Activated naive CD8-positive, alpha-beta T cell (primary cell): ENCODE measurements at regions not wholly inside any gene's neighbourhood (a gene's known extent, or its start where the extent isn't known, plus 50 kb on each side); places are given as distances from the start of the nearest gene placed in this dataset.

Experiments used
- H3K27ac Mint-ChIP-seq: one replicate; pipeline ENCODE4 v1.8.0; 2021; ENCODE audit warnings: mixed read lengths
- H3K27me3 Mint-ChIP-seq: one replicate; pipeline ENCODE4 v1.8.0; 2021; ENCODE audit warnings: mixed read lengths
- H3K36me3 Mint-ChIP-seq: one replicate; pipeline ENCODE4 v1.8.0; 2021; ENCODE audit warnings: mixed read lengths
- H3K4me1 Mint-ChIP-seq: one replicate; pipeline ENCODE4 v1.8.0; 2021; ENCODE audit warnings: low read depth, mixed read lengths
- H3K4me3 Mint-ChIP-seq: one replicate; pipeline ENCODE4 v1.8.0; 2021; ENCODE audit warnings: mild to moderate bottlenecking, mixed read lengths
- H3K9me3 Mint-ChIP-seq: one replicate; pipeline ENCODE4 v1.8.0; 2021; ENCODE audit warnings: low read depth, mixed read lengths

DNA sequence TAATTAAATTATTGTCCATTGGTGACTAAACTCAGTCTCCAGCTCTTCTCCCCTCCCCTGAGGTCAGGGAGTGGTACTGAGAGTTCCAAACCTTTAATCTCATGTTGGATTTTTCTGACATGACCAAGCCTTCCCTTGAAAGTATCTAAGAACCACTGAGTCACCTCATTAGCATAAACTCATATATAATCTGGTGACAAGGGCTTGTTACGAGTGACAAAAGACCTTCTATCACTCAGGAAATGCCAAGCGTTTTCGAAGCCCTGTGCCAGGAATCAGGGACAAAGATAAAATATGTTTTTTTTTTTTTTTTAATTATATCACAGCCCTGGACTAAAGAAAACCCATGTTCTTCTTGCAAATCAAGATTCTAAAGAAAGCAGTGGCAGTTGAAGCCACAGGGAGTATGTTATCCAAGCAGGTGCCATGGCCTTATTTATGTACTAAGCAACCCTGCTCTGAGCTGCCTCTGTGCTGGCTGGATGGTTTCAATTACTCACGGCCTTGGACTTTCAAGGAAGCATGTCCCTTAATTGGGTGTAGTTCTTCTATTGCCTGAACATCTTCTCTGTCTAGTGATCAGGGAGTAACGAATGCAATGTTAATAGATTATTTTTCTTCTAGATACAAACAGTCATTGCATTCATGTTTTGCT is 169.0 kb upstream of the PRKCQ start:
- Mint-ChIP-seq H3K27ac (no peak overlapping the region), H3K36me3 (no peaks in the 10 kb centered on the region), H3K27me3 (peaks cover 9% of the 10 kb centered on the region), H3K4me1 (no peaks in the 10 kb centered on the region), H3K4me3 (no peak overlapping the region), H3K9me3 (peaks cover 5% of the 10 kb centered on the region)

DNA sequence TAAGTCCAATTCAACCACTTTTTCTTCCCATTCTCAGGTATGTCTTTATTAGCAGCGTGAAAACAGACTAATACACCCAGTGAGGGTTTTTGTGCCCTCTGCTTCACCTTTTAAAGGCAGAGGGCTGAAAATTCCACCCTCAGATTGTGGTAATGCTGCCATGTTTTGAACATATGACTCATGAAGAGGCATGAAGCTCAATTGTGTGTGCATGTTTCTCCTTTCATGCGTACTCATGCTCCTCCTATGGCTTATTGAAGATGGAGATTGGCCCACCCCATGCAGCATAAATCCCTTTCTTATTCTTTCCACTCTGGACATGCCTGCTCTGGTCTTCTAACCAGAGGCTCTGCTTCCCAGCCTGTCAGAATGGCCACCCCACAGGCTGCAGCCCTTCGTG is 168.0 kb upstream of the PRKCQ start:
- Mint-ChIP-seq H3K4me3 (no peak overlapping the region), H3K4me1 (no peaks in the 10 kb centered on the region), H3K9me3 (peaks cover 5% of the 10 kb centered on the region), H3K27ac (no peak overlapping the region), H3K36me3 (no peaks in the 10 kb centered on the region), H3K27me3 (peaks cover 12% of the 10 kb centered on the region)

DNA sequence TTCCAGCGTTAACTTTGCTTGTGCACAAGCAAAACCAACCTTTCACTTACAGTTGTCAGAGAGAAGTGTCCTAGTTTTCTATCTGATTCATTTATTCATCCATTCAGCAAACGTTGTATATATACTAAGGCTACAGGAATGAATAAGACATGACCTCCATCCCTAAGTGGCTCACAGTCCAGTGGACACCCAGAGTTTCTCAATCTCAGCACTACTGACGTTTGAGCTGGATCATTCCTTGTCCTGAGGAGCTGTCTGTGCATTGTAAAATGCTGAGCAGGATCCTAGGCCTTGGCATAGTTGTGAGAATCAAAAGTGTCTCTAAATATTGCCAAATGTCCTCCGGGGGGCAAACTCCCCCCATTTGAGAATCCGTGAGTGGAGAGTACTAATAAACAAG is 166.7 kb upstream of the PRKCQ start:
- Mint-ChIP-seq H3K27ac (no peak overlapping the region), H3K9me3 (peaks cover 5% of the 10 kb centered on the region), H3K27me3 (peaks cover 12% of the 10 kb centered on the region), H3K4me1 (no peaks in the 10 kb centered on the region), H3K36me3 (no peaks in the 10 kb centered on the region), H3K4me3 (no peak overlapping the region)

DNA sequence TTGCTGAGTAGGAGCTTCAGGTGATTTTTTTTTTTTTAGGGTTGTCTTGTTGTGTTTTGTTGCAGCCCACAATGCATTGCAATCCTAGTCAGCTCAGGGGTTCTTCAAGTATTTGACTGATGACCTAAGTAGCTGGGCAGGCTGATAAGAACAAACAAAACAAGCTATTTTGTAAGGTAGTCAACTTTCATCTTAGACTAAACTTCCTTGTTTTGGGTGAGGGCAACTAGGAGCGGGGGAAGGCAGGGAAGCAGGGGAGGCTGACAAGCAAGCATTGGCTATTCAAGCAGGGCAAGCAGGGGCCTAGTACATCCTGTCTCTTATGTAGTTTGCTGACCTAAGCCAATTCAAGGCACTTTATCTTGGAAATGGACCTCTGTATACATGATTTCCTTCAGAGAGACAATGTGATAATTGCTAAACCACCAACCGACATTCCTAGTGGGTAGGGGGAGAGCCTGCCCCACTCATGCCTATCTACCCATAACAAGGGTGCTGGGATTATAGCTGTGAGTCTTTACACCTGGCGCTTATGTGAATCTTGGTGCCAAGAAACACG is 163.3 kb upstream of the PRKCQ start:
- no peak overlapping the region for H3K27ac Mint-ChIP-seq
- H3K4me1 Mint-ChIP-seq: no peaks in the 10 kb centered on the region

DNA sequence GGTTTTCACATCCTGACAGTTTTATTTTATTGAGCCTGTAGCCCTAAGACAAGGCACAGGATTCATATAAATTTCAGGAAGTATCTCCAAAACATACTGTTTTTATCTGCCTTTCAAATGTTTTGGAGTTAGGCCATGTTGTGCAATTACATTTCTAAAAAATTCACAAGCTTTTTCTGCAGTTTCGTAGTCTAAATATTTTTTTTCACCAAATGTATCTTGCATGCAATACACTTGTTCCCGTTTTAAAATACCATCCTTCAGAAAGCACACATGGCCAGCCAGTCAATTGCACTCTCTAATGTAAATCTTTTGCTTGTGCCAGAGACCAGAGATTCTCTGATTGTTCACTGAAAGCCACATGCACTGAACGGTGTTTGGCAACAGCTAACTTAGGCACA is 161.5 kb upstream of the PRKCQ start:
- Mint-ChIP-seq H3K27me3 (peaks cover 15% of the 10 kb centered on the region), H3K36me3 (no peaks in the 10 kb centered on the region), H3K4me3 (no peak overlapping the region), H3K9me3 (no peaks in the 10 kb centered on the region), H3K27ac (no peak overlapping the region), H3K4me1 (no peaks in the 10 kb centered on the region)

More for the DNA sequence above, 163.3 kb upstream of the PRKCQ start:
- Mint-ChIP-seq H3K36me3 (no peaks in the 10 kb centered on the region), H3K9me3 (no peaks in the 10 kb centered on the region), H3K27me3 (peaks cover 15% of the 10 kb centered on the region), H3K4me3 (no peak overlapping the region)

DNA sequence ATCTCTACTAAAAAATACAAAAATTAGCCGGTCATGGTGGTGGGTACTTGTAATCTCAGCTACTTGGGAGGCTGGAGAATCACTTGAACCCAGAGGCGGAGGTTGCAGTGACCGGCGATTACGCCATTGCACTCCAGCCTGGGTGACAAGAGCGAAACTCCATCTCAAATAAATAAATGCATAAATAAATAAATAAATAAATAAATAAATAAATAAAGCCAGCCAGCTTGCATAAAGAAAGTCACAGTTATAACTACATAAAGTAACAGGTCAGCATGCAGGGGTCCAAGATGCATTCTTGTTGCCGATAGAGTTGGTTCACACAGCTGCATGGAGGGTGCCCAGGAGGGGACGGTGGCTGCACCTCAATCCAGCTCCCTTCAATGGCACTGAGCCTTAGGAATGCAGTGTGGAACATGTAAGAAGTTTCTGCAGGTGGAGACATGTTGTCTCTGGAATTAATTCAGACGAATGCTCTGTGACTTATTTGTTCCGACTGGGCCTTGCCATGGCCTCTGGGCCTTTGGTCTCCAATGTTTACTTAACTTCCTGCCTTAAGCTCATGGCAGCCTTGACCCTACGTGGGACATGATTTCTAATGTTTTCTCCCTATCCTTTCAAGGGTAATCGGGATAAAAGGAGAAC is 159.6 kb upstream of the PRKCQ start:
- Mint-ChIP-seq H3K27me3 (peaks cover 17% of the 10 kb centered on the region), H3K4me1 (no peaks in the 10 kb centered on the region), H3K36me3 (no peaks in the 10 kb centered on the region), H3K27ac (no peak overlapping the region), H3K9me3 (no peaks in the 10 kb centered on the region), H3K4me3 (no peak overlapping the region)

DNA sequence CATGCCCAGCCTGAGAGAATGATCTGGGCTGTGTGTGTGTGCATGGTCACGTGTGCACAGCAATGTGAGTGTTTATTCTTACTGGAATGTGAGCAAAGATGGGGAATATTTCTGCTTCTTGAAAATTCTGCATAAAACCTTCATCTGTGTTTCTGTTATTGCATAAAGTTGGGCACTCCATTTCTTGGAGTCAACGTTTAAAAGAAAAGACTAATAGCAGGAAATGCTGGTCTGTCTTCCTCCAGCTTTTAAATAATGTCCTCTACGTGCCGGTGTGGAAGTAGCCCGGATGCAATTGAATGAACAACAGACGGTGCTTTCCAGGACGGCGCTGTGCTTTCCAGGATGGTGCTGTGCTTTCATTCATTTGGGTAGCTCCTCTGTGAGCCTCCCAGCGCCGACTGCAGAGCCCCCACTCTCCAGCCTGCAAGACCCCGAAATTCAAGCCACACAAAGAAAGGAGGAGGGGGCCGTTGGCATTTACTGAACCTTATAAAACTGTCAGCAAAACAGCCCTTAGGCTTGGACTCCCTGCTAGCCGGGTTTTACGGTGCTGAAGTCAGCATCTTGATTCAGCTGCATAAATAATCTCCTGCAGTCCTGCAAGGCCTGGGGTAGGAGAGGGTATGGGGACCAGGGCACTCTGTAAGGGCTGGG is 158.2 kb upstream of the PRKCQ start:
- Mint-ChIP-seq H3K27me3 (peaks cover 18% of the 10 kb centered on the region), H3K9me3 (no peaks in the 10 kb centered on the region), H3K27ac (no peak overlapping the region), H3K4me3 (no peak overlapping the region), H3K36me3 (no peaks in the 10 kb centered on the region), H3K4me1 (no peaks in the 10 kb centered on the region)

DNA sequence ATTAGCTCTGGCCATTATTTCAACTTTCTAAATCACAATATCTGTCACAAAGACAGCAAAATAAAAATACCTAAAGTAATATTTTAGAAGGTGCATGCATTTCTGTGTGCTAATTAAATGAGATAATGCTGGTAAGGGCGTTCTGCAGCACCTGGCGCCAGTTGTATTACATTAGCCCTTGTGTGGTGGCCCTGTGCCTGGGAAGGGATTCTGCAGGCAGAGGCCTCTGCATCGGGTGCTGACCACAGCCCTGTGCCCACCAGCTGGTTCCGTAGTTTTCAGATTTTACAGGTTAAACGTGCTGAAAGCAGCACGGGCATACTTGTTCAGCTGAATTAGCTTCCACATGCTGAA is 157.7 kb upstream of the PRKCQ start:
- Mint-ChIP-seq H3K4me1 (no peaks in the 10 kb centered on the region), H3K4me3 (no peak overlapping the region), H3K27me3 (peaks cover 20% of the 10 kb centered on the region), H3K36me3 (no peaks in the 10 kb centered on the region), H3K9me3 (no peaks in the 10 kb centered on the region), H3K27ac (no peak overlapping the region)

DNA sequence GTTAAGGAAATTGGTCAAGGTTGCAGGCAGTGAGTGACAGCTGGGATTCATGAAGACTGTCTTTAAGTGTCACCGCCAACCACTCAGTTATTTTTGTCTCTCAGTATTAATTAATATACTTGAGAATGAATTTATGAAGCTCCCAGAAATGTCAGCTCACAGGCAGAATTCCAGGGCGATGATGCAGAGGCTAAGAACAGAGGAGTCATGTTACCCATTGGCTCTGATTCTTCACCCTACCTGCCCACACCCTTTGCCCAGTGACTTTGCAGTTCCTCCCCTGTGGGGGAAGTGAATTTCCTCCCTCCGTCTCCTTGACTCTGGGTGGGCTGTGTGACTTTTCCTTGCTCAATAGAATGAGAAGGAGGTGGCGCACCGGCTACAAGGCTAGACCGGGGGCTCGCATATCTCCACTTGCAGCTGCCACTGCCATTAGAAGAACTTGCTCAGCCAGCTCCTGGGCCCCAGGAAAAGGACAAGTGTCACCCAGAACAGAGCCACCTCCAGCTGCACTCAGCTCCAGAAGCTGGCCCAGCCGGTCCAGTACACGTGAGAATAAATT is 157.1 kb upstream of the PRKCQ start:
- Mint-ChIP-seq H3K27me3 (peaks cover 20% of the 10 kb centered on the region), H3K27ac (no peak overlapping the region), H3K4me3 (no peak overlapping the region), H3K4me1 (no peaks in the 10 kb centered on the region), H3K36me3 (no peaks in the 10 kb centered on the region), H3K9me3 (no peaks in the 10 kb centered on the region)

DNA sequence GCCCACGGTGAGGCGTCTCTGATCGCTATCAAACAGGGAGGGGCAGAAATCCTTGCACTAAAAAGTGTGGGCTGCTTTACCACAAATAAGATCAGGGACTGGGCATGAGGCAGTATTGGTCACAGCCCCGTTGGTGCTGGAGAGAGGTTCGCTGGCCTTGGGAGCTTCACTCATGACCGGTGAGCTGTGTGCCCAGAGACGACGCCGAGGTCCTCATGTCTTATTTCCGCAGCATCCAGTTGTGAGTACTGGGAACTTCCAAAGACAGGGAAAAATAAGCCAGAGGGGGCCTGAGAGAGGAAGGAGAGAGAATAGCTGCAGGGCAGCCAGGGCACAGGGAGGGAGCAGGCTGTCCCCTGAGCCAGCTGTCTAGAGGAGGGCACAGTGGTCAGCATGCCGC is 154.2 kb upstream of the PRKCQ start:
- H3K9me3 Mint-ChIP-seq: no peaks in the 10 kb centered on the region
- no peak overlapping the region for H3K4me3 Mint-ChIP-seq
- peaks cover 28% of the 10 kb centered on the region for H3K27me3 Mint-ChIP-seq
- H3K4me1 Mint-ChIP-seq: no peaks in the 10 kb centered on the region
- no peak overlapping the region for H3K27ac Mint-ChIP-seq
- H3K36me3 Mint-ChIP-seq: no peaks in the 10 kb centered on the region

DNA sequence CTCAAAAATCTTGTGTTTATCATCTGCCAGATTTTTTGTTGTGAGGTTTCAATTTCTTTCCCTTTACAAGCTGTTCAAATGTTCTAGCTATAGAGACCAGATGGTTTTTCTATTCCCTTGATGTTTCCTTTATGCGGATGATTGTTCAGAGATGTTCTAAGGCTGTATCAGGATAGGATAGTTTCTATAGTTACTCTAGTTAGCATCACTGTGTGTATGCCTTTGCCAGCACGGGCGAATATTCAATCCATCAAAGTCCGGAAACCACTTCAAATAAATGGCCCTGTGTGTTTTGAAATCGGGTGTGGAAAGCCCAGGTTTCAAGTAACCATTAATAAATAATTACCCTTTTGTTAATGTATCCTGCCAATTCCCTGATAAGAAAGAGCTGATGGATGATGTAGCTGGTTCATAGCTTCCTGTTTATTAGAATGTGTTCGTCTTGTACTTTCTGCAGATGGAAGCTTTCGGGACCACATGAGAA is 149.8 kb upstream of the PRKCQ start:
- Mint-ChIP-seq H3K27ac (no peak overlapping the region), H3K27me3 (peaks cover 27% of the 10 kb centered on the region), H3K4me1 (no peaks in the 10 kb centered on the region), H3K9me3 (no peaks in the 10 kb centered on the region), H3K4me3 (no peak overlapping the region), H3K36me3 (no peaks in the 10 kb centered on the region)

DNA sequence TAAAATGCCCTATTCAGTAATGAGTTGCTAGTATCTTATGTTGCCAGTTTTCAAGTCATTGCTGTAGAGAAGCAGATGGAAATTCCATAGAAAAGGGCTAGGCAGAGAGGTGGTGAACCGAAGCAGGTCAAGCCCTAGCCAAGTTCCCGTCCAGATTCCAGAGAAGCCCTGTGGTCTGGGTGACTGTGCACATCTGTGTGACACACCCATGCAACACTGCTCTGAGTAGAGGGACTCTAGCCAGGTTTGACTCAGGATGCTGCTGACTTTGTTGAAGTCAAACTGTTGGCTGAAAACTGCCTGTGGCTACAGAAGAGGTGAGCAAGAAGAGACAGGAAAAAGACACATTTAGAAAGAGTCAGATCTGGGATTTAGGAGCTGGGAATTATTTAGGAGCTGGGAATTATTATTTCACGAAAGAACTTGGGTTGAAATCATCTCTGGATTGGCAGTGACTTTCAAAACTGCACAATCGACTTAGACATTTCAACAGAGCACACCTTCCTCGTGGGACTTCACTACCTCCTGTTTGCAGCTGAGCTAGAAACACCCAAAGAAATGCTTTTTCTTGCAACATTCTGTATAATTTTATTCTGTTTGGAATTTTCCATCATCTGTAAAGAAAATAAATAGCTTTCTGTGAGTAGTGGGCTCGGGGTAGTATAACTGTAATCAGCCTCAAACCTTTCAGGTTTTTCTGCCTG is 149.1 kb upstream of the PRKCQ start:
- Mint-ChIP-seq H3K9me3 (no peaks in the 10 kb centered on the region), H3K4me1 (no peaks in the 10 kb centered on the region), H3K27me3 (peaks cover 29% of the 10 kb centered on the region), H3K4me3 (no peak overlapping the region), H3K27ac (no peak overlapping the region), H3K36me3 (no peaks in the 10 kb centered on the region)

DNA sequence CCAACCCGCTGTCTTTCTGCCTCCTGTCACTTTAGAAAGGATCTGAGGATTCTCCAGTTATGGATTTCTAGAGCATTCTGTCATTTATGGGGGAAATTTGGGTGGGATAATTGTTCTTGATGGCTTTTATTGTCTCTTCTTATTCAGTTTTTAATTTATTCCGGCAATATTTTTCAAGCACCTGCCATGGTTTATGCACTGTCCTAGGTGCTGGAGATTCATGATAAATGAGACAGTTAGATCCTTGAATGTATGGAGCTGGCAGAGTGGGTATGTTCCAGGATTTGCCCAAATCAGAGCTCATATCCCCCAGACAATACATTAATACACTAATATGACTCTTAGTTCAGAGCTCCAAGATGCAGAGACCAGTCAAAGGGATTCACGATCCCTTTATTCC is 146.8 kb upstream of the PRKCQ start:
- peaks cover 33% of the 10 kb centered on the region for H3K27me3 Mint-ChIP-seq

DNA sequence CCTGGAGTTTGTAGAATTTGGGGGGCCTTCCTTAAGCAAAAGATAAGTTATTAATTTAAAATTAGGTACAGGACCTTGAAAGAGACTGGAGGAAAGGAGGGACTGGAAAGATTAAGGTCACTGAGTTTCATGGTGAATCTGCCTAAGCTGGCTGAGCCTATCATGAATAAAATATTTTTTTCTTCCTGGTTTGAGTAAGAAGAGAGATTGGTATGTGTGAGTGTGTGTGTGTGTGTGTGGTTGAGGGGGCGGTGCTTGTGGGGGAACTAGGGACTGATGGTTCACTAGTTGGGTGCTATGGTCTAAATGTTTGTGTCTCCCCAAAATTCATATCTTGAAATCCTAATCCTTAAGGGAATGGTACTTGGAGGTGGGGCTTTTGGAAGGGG is 142.5 kb upstream of the PRKCQ start:
- Mint-ChIP-seq H3K36me3 (no peaks in the 10 kb centered on the region), H3K4me1 (peaks cover 1% of the 10 kb centered on the region), H3K27me3 (peaks cover 26% of the 10 kb centered on the region), H3K4me3 (no peak overlapping the region), H3K9me3 (no peaks in the 10 kb centered on the region), H3K27ac (no peak overlapping the region)

More for the DNA sequence above, 146.8 kb upstream of the PRKCQ start:
- Mint-ChIP-seq H3K36me3 (no peaks in the 10 kb centered on the region), H3K4me3 (no peak overlapping the region), H3K9me3 (no peaks in the 10 kb centered on the region), H3K27ac (no peak overlapping the region), H3K4me1 (no peaks in the 10 kb centered on the region)
